ENCODE measurements at regions not wholly inside any gene's neighbourhood (a gene's known extent, or its start where the extent isn't known, plus 50 kb on each side); places are given as distances from the start of the nearest gene placed in this dataset.
"Not testable (repeated sequence)": the region's sequence is repeated elsewhere in the genome, so short reads cannot be mapped to it uniquely, and the experiment has no call there.

DNA sequence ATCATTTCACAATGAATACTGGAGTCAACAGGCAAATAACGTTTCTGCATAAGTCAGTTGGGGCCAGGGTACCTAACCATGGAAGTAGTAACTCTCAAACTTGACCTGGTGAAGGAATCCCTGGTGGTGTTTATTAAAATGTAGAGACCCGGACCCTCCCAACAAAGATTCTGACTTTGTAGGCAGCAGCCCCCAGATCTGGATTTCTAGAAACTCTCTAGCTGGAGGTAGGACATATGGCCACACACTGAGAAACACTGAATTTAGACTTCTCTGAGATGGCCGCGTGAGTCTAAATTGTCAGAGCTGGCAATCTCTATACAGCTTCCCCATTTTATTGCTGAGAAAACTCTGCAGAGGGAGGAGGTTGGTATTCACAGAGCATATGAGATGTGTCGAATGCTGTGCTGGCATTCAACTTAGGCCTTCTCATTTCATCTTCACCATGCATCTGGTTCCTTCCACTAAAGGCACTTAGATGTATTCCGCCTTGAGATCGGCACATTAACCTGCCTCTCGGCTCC, 278.1 kb downstream of the CYRIA start:
- TF ChIP-seq ZFX (IDR thresholded peaks at IDR 0.05; ENCODE audit: borderline replicate concordance), result no peak
- TF ChIP-seq, protein P1, sequence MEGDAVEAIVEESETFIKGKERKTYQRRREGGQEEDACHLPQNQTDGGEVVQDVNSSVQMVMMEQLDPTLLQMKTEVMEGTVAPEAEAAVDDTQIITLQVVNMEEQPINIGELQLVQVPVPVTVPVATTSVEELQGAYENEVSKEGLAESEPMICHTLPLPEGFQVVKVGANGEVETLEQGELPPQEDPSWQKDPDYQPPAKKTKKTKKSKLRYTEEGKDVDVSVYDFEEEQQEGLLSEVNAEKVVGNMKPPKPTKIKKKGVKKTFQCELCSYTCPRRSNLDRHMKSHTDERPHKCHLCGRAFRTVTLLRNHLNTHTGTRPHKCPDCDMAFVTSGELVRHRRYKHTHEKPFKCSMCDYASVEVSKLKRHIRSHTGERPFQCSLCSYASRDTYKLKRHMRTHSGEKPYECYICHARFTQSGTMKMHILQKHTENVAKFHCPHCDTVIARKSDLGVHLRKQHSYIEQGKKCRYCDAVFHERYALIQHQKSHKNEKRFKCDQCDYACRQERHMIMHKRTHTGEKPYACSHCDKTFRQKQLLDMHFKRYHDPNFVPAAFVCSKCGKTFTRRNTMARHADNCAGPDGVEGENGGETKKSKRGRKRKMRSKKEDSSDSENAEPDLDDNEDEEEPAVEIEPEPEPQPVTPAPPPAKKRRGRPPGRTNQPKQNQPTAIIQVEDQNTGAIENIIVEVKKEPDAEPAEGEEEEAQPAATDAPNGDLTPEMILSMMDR (IDR thresholded peaks at IDR 0.05), result no peak
- H3K27ac ChIP-seq, result no peak overlapping the region

DNA sequence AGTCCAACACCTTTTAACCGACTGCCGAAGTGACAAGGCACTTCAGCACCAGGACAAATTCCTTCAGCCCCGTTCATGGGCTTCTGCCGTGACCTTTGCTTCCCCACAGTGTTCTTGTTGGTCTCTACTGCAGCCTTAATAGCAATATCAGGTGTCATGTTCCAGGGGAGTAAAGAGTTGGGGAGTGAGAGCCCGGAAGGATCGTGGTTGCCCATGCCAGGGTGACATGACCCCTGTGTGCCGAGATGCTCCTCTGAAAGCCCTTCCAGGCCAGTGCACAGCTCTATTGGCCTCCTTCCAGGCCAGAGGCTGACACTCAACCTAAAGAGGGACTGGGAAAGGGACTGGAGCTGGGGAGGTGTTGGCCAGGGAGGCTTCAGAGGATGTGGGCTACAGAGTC, 279.2 kb downstream of the CYRIA start:
- H3K27ac ChIP-seq, result no peak overlapping the region
- TF ChIP-seq, protein P1 (IDR thresholded peaks at IDR 0.05), result no peak
- no peak for TF ChIP-seq ZFX (IDR thresholded peaks at IDR 0.05; ENCODE audit: borderline replicate concordance)

DNA sequence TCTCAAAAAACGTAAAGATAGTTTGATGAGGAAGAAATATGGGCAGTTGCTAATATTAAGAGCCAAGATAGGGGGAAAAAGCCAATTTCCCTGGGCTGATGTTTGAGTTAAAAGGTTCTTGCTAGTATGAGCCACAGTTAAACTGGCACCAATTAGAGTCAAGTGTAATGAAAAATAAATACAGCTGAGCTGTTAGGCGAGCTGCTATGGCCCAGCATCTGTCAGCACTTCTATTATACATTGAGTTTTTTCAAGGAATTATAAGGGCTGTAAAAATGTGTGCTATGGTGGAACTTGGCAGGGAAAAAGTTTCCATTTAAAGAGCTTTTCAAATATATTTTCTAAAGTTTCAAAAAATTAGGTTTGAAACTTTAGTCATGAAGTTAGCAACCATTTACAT, 279.6 kb downstream of the CYRIA start:
- TF ChIP-seq, protein P1 (IDR thresholded peaks at IDR 0.05), result no peak
- TF ChIP-seq ZFX (IDR thresholded peaks at IDR 0.05; ENCODE audit: borderline replicate concordance), result no peak
- no peak overlapping the region for H3K27ac ChIP-seq

DNA sequence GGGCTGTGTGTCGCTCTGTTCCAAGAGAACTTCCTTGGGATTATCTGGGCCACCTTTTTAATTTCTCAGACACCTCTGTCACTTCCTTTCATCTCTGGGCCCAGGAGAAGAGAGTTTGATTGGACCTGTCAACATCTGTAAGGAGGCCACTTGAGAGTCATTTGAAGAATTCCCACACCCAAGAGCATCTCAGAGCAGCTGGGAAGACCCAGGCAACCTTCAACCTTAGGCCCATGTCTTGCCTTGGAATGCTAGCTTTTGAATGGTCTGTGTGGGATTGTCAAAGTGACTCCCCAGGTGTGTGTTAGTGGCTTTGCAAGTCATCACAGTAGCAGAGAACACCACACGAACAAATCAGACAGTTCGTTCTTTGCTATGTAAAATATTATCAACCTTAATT, 280.3 kb downstream of the CYRIA start:
- no peak overlapping the region for H3K27ac ChIP-seq
- TF ChIP-seq, protein P1 (IDR thresholded peaks at IDR 0.05), result no peak
- TF ChIP-seq ZFX (IDR thresholded peaks at IDR 0.05; ENCODE audit: borderline replicate concordance), result no peak

DNA sequence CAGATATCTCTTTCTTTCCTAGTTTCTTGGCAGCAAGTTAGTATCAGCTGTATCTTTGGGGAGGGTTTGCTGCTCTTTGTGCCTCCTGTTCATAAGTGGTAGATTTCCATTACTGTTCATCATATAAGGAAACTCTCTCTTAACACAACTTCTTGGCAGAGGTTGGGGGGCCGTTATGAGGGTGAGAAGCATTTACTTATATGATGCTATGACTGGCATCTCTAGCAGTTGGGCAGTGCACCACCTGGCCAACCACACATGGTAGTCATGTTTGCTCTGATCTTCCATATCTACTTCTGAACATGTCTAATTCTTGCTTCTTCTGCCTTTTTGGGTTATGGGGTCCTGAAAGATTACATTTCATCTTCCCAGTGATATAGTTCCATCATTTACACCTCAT, 282.2 kb downstream of the CYRIA start:
- no peak for TF ChIP-seq ZFX (IDR thresholded peaks at IDR 0.05; ENCODE audit: borderline replicate concordance)
- TF ChIP-seq, protein P1 (IDR thresholded peaks at IDR 0.05), result no peak
- no peak overlapping the region for H3K27ac ChIP-seq

DNA sequence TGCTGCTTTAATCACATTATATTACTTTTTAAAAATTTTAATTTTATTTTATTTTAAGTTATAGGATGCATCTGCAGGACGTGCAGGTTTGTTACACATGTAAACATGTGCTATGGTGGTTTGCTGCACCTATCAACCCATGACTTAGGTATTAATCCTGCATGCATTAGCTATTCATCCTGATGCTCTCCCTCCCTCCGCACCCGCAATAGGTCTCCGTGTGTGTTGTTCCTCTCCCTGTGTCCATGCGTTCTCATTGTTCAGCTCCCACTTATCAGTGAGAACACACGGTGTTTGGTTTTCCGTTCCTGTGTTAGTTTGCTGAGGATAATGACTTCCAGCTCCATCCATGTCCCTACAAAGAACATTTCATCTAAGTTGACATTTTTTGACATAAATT, 283.2 kb downstream of the CYRIA start:
- TF ChIP-seq, protein P1 (IDR thresholded peaks at IDR 0.05), result no peak
- no peak for TF ChIP-seq ZFX (IDR thresholded peaks at IDR 0.05; ENCODE audit: borderline replicate concordance)
- no peak overlapping the region for H3K27ac ChIP-seq

DNA sequence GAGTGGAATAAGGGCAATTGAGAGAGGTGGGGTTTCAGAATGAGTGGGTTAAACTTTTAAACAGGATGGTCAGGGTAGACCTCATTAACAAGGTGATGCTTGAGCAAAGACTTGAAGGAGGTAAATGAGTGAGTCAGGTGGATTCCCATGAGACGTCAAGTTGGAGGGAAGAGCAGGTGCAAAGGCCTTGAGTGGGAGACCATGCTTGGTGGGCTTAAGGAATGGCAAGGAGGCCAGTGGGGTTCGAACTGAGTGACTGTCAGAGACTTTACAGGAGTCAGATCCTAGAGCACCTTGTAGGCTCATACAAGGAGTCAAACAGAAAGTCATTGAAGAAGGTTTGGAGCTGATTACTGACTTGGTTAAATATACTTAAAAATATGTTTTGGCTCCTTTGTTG, 284.1 kb downstream of the CYRIA start:
- H3K27ac ChIP-seq, result no peak overlapping the region
- TF ChIP-seq ZFX (IDR thresholded peaks at IDR 0.05; ENCODE audit: borderline replicate concordance), result no peak
- TF ChIP-seq, protein P1 (IDR thresholded peaks at IDR 0.05), result no peak

DNA sequence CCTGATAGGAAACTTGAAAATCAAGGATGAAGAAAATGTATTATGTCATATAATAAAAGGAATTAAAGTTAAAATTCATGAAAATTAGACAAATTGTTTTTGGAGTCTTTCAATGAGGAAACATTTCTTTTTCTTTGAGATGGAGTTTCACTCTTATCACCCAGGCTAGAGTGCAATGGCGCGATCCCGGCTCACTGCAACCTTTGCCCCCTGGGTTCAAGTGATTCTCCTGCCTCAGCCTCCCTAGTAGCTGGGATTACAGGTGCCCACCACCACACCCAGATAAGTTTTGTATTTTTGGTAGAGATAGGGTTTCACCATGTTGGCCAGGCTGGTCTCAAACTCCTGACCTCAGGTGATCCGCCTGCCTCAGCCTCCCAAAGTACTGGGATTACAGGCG, 285.7 kb downstream of the CYRIA start:
- not testable (repeated sequence) for H3K27ac ChIP-seq

DNA sequence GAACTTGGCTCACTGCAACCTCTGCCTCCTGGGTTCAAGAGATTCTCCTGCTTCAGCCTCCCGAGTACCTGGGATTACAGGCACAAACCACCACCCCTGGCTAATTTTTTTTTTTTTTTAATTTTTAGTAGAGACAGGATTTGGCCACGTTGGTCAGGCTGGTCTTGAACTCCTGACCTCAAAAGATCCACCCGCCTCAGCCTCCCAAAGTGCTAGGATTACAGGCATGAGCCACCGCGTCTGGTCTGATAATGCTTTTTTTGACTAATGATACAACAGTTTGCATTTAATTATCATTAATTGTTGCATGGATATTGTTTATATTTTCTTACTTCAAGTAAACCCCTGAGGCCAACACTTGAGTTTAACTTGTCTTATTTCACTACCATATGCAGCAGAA, 286.6 kb downstream of the CYRIA start:
- not testable (repeated sequence) for H3K27ac ChIP-seq

All from 22Rv1 (cell line).